Ishikawa (cell line): ENCODE measurements at regions not wholly inside any gene's neighbourhood (a gene's known extent, or its start where the extent isn't known, plus 50 kb on each side); places are given as distances from the start of the nearest gene placed in this dataset.

Experiments
- CEBPB ChIP-seq: IDR thresholded peaks from 2 replicates; pipeline ENCODE4 v1.6.1; 2012
- CREB1 ChIP-seq: IDR thresholded peaks from 2 replicates; pipeline ENCODE4 v1.6.1; 2012; ENCODE audit warnings: low read depth
- EGR1 ChIP-seq: IDR thresholded peaks from 2 replicates; pipeline ENCODE4 v1.6.1; 2012
- EP300 ChIP-seq: IDR thresholded peaks from 2 replicates; pipeline ENCODE4 v1.6.1; 2012; ENCODE audit warnings: borderline replicate concordance
- FOXM1 ChIP-seq: IDR thresholded peaks from 2 replicates; pipeline ENCODE4 v1.6.1; 2012; ENCODE audit warnings: low read depth, borderline replicate concordance
- NFIC ChIP-seq: IDR thresholded peaks from 2 replicates; pipeline ENCODE4 v1.6.1; 2012
- RAD21 ChIP-seq: IDR thresholded peaks from 2 replicates; pipeline ENCODE4 v1.6.1; 2012; ENCODE audit warnings: low read depth
- TAF1 ChIP-seq: IDR thresholded peaks from 2 replicates; pipeline ENCODE4 v1.6.1; 2012; ENCODE audit warnings: low read depth, mild to moderate bottlenecking
- TCF12 ChIP-seq: IDR thresholded peaks from 2 replicates; pipeline ENCODE4 v1.6.1; 2012; ENCODE audit warnings: low read depth
- TEAD4 ChIP-seq: IDR thresholded peaks from 2 replicates; pipeline ENCODE4 v1.6.1; 2012
- YY1 ChIP-seq: IDR thresholded peaks from 2 replicates; pipeline ENCODE4 v1.6.1; 2012; ENCODE audit warnings: low read depth
- ZBTB7A ChIP-seq: IDR thresholded peaks from 2 replicates; pipeline ENCODE4 v1.6.1; 2012; ENCODE audit warnings: low read depth
- TF ChIP-seq, protein P1 (sequence below): IDR thresholded peaks from 2 replicates; pipeline ENCODE4 v1.6.1; 2012; ENCODE audit warnings: low read depth, mild to moderate bottlenecking
- TF ChIP-seq, protein P2 (sequence below): IDR thresholded peaks from 2 replicates; pipeline ENCODE4 v1.6.1; 2012
- TF ChIP-seq, protein P3 (sequence below): IDR thresholded peaks from 2 replicates; pipeline ENCODE4 v1.6.1; 2012

DNA sequence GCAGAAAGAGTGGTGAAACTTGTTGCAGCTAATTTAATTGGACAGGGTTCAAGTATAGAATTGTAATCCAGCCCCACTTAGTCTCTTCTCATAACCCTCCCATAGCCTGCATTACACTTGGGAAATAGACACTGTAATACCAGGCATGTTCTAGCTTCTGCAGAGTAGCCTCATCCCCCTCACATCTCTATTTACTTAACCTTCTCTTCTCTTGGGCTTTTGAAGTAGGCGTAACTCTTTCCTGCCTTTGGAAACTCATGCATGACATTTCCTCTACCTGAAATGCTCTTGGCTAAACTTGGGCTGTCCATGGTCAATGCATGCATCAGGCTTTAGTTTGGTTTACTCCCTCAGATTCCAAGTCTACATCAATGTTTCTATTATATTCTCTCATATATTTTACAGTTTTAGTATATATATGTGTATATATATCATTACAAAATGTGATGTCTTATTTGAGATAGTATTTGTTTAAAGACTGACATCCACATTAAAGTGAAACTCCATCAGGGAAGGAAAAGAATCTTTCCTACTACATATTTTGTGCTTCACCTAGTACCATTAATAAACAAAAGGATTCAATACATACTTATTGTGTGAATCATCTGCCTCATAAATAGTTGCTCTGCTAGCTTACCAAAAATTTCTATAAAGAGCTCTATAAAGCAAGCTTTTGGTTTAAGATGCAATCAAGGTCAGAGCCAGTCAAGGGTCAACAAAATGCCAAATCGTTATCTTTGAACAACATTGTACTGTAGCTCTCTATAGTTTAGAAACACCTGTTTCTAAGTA, 1158.0 kb downstream of the MAT2B start:
- TF ChIP-seq CREB1 = no peak

DNA sequence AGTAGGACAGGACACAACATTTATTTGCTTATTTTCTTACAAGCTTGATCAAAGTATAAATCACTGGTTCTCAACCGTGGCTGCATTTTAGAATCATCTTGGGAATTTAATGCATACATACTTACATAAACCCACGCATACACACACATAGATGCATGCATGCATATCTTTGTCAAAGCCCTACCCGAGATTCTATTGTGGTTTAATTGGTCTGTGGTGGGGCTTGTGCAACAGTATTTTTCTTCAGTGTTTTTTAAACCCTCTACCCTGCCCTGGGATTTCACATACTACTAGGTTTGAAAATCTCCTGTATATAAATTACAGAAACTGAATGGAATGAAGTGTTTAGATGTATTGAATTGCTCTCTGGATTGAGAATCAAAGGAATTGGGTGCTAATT, 1166.2 kb downstream of the MAT2B start:
- TF ChIP-seq CREB1 = no peak
- TF ChIP-seq FOXM1 = no peak
- TF ChIP-seq TCF12 = no peak
- TF ChIP-seq EP300 = no peak
- TF ChIP-seq CEBPB = no peak
- TF ChIP-seq, protein P1, sequence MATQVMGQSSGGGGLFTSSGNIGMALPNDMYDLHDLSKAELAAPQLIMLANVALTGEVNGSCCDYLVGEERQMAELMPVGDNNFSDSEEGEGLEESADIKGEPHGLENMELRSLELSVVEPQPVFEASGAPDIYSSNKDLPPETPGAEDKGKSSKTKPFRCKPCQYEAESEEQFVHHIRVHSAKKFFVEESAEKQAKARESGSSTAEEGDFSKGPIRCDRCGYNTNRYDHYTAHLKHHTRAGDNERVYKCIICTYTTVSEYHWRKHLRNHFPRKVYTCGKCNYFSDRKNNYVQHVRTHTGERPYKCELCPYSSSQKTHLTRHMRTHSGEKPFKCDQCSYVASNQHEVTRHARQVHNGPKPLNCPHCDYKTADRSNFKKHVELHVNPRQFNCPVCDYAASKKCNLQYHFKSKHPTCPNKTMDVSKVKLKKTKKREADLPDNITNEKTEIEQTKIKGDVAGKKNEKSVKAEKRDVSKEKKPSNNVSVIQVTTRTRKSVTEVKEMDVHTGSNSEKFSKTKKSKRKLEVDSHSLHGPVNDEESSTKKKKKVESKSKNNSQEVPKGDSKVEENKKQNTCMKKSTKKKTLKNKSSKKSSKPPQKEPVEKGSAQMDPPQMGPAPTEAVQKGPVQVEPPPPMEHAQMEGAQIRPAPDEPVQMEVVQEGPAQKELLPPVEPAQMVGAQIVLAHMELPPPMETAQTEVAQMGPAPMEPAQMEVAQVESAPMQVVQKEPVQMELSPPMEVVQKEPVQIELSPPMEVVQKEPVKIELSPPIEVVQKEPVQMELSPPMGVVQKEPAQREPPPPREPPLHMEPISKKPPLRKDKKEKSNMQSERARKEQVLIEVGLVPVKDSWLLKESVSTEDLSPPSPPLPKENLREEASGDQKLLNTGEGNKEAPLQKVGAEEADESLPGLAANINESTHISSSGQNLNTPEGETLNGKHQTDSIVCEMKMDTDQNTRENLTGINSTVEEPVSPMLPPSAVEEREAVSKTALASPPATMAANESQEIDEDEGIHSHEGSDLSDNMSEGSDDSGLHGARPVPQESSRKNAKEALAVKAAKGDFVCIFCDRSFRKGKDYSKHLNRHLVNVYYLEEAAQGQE = no peak
- TF ChIP-seq EGR1 = no peak

DNA sequence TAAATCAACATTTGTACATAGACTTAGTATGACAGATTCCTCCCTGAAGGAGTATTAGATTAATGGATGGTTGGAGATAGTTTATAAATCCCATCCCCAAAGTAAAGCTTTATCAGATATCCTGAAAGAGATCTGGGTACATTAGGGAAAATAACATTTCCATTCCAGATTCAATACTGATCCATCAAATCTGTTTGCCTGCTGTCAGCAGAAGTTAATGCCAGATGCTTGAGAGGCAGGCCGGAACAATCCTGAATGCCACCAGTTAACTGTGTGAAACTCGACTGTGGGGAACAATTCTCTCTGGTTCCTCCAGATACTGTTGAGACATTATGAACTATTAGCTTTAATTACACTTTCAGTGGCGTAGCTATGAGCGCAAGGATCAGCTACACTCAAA, 1166.8 kb downstream of the MAT2B start:
- TF ChIP-seq NFIC (no peak), ZBTB7A (no peak), FOXM1 (no peak), EP300 (no peak), TCF12 (no peak), RAD21 (no peak), CEBPB (no peak), TAF1 (no peak), YY1 (no peak), TEAD4 (no peak), CREB1 (no peak), EGR1 (no peak)
- TF ChIP-seq, protein P2, sequence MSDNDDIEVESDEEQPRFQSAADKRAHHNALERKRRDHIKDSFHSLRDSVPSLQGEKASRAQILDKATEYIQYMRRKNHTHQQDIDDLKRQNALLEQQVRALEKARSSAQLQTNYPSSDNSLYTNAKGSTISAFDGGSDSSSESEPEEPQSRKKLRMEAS = no peak
- TF ChIP-seq, protein P1 = no peak
- TF ChIP-seq, protein P3, sequence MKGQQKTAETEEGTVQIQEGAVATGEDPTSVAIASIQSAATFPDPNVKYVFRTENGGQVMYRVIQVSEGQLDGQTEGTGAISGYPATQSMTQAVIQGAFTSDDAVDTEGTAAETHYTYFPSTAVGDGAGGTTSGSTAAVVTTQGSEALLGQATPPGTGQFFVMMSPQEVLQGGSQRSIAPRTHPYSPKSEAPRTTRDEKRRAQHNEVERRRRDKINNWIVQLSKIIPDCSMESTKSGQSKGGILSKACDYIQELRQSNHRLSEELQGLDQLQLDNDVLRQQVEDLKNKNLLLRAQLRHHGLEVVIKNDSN = no peak

DNA sequence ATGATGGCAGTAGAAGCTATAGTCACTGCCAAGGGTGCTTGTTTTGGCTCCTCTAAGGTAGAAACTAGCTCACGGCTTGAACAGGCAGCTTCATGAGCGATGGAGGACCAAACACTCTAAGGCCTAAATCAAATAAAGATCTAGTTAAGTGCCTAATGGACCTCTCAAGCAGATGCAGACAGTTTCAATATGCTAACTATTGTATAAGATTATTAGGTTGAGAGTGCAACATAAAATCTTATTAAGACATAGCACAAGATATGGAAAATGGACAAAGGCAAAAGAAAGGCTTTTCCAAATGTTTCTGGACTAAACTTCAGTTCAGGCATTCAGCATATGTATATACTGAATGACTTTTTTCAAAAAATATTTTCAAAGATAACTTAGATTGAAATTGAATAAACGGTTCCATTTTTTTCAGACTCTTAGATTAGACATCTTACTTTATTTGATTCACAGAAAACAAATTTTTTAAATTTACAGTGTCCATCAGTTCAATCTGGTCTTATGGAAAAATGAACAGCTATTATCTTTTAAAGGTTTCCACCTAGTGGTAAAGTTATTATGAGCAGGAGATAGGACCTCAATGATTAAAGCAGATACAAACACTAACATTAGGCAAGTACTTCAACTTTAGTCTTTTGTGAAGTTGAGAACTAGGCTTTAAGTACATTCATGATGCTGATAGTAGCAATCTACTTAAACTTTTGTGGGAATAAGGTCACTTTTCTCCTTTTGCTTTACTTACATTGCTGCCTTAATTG, 1167.7 kb downstream of the MAT2B start:
- no peak for TF ChIP-seq YY1
- TF ChIP-seq RAD21 = 0 out of 2 replicates have a peak, but pooled peaks have one; percentile 7

DNA sequence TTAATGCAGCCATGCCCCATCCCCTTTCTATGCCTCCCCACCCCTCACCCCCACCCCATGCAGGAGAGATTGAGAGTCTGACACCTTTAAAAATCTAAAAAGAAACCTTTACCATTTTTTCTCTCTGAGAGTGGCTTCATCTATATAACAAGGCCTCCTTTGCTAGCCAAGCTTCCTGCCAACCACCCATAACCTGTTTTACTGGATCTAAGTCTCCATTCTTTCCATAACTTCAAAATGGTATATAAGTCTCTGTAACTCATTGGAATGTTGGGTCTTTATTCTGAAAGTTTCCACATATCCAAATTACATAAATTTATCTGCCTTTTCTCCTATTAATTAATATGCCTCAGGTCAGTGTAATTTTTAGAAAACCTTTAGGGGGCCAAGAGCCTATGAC, 1174.0 kb downstream of the MAT2B start:
- TF ChIP-seq CREB1 (no peak), TCF12 (no peak), FOXM1 (no peak), CEBPB (no peak), TEAD4 (no peak)
- TF ChIP-seq, protein P2 = no peak

DNA sequence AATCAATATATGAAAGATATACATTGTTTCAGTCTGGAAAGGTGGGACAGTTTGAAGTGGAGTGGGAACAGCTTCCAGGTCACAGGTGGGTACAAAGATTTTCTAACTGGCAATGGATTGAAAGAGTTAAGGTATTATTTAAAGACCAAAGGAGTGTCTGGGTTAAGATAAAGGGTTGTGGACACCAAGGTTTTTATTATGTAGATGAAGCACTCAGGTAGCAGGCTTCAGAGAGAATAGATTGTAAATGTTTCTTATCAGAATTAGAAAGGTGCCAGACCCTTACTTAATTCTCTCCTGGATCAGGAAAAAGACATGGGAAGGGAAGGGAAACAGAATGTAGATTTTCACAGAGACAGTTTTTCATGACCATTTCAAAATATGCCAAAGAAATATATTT, 1174.8 kb downstream of the MAT2B start:
- TF ChIP-seq YY1 = no peak
- TF ChIP-seq, protein P3 = no peak
- TF ChIP-seq EP300 = no peak
- TF ChIP-seq EGR1 = no peak
- no peak for TF ChIP-seq CREB1
